HL-60/S4 (cell line): ENCODE measurements at regions not wholly inside any gene's neighbourhood (a gene's known extent, or its start where the extent isn't known, plus 50 kb on each side); places are given as distances from the start of the nearest gene placed in this dataset.

Experiments used
- in situ Hi-C: fragments of 300-500 bp; cut with MboI; formaldehyde crosslinking; loops from 2 replicates; pipeline ENCODE4 v1.14.3; 2022; ENCODE audit warnings: low sequenced_read_pairs

DNA sequence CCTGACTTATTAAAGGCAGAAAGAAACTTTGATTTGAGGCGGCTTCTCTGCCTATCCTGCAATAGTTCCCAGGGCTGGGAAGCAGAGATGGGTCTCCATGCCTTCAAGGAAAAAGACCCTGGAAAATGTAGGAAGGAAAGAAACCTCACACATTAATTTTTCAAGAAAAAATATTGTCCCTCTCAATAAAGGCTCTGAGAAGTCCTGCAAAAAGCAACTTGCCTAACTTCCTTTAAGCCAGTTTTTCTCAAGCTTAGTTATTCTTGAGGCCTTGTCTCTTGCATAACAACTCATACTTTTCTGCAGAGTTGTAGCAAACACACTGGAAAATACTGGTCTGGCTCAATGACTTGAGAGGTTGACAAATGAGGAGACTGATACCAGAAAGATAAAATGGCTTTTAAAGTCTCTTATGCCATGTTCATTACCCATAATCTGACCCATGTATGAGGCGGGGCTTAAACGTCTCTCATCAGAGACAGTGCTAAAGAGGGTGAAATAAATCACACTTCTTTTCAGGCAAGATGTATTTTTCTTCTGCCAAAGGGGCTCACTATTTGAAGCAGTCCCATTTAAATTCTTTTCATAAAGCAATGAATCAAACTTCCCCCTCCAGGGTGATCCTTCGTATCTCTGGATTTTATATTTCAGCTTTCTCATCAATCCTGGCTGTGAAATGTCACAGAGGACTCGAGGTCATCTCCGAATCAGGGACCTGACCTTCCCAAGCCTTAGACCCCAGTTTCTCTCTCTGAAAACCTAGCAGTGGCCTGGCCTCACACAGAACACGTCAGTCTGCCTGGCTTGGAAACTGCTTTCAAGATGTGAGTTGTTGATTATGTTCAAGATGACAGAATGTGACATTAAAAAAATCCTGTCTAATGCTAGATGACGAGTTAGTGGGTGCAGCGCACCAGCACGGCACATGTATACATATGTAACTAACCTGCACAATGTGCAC is 82.3 kb upstream of the KCNG1 start:
- in situ Hi-C loops, result no loop called here

DNA sequence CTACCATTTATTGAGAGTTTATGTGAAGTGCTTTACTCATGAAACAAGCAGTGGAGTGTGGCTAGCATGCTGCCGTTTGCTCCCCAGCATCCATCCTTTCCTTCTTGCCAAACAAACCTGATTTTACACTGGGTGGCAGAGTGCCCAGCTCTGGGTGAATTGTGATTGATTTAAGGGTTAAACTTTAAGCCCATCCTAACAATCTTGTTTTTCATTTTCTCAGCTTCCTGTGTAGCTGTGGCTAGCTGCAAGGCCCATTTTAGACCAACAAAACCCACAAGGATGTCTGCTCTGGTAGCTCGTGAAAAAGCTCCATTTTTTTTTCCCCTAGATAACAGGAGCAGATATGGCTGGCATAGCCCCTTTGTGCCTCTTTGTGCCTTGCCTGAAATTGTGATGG is 77.7 kb upstream of the KCNG1 start:
- in situ Hi-C loops, result no loop called here

DNA sequence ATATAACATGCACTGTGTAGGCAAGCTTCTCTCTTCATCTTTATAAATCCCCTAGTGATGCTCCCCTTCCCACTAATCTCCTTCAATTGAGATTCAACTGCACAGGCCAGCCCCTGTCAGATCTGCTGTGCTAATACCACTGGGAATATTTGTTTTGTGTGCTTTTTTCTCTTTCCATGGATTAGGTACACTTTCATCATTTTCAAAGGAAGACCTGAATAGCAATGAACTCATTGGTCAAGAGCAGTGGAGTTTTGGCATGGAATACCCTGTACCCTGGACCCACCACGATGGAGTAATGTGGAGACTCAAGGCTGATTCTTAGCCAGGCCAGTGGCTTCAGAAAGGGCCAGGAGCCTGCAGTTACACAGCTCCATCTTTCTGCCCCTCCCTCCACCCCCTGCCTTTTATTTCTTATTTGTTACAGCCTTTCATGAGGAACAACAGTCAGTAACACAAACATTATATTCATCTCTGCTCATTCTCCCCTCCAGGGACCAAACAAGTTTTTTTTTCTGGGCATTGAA is 75.4 kb upstream of the KCNG1 start:
- in situ Hi-C loops, result no loop called here

DNA sequence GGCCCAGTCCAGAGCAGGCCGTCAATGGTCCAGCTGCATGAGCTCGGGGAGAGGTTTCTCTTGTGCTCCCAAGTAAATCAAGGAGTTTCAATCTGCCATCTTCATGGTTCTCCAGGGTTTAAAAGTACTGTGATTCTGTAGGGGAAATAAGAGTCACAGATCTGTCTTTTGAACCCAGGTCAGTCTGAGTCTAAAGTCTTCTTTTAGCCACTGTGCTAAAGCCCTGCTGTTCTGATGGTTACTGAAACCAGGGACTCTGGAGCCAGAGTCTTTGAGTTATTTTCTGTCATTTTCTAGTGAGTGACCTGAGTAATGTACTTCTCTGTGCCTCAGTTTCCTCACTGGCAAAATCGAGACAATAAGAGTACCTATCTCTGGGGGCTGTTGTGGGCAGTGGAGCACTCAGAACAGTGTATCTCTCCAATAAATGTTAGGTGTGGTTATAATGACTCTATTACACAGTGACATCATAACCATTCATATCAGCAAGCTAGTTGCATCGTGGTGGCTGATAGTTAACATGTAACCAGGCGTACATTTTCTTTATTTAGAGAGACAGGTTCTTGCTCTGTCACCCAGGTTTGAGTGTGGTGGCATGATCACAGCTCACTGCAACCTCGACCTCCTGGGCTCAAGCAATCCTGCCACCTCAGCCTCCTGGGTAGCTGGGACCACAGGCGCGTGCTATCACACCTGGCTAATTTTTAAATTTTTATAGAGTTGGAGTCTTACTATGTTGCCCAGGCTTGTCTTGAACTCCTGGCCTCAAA is 74.6 kb upstream of the KCNG1 start:
- in situ Hi-C loops, result no loop called here

DNA sequence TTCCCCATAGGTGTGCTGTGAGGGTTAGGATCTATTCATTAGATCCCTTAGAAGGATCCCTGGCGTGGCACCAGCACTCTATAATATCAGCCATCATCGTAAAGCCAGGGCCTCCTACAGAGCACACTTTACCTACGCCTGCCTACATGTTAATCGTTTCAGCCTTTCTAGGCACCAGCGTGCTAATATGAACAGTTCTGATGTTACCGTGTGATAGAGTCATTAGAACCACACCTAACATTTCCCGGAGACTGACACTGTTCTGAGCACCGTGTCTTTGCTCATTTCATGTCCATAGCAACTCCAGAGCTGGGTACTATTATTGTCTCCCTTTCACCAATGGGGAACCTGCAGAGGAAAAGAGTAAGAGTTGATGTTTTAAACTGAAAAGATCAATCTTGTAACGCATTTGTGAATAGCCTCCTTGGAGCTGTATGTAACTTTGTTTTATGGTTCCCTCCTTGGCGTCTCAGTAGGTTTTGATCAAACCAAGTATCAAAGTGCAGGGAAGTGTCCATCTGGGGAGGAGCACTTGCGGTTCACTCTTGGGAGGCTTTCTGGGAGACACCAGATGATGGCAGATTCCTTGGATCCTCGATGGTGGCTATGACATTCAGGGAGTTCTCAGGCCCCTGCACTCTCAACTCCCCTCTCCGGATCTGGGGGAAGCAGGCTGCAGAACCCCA is 73.8 kb upstream of the KCNG1 start:
- in situ Hi-C loops, result no loop called here

DNA sequence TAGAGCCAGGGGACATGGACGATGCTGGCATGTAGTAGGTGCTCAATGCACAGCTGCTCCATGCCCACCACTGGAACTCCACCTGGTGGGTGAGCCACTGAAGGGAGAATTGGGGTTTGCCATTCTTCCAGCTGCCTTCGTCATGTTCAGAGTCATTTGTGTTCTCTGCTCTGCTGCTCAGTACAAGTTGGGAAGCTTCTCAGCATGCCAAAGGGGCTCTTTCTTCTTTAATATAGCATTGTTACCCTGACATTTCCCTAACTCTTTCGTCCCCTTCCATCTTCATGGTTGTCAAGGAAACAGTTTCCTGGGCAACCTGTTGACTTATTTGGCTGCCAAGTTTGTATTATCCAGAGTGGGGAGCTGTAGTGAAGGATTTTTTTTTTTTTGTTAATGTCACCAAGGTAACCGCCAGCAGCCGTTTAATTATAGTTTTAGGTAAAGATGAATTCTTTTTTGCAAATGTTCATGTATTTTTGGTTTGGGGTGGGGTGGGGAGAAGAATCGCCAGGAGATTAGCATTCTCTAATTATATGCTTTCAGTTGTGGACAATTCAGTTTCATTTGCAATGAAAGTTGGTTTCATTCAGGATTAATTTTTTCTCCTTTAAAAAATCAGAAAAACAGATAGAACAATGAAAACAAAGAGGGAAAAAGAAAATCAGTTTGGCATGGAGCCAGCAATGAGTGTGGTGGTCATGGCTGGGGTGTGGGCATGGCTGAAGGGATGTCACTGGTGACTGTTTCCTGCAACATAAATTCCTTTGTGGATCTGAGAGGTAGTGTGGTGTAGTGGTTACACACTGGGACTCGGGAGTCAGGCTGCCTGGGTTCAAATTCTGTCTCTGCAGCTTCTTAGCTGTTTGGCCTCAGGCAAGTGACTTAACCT is 73.0 kb upstream of the KCNG1 start:
- in situ Hi-C loops, result no loop called here

DNA sequence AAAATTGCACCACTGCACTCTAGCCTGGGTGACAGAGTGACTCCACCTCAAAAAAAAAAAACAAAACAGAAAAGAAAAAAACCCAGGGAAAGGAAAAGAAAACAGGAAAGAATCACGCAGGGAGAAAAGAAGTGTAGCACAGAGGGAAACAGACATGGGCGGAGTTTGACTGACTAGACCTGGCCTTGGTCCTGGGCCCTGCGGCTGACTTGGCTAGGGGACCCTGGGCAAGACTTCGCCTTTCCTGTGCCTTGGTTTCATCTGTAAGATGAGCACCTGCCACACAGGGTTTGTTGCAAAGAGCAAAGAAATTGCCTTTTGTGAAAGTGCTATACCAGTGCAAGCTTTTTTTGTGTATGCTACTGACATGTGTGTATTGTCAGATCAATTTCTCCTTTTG is 71.3 kb upstream of the KCNG1 start:
- in situ Hi-C loops, result no loop called here

DNA sequence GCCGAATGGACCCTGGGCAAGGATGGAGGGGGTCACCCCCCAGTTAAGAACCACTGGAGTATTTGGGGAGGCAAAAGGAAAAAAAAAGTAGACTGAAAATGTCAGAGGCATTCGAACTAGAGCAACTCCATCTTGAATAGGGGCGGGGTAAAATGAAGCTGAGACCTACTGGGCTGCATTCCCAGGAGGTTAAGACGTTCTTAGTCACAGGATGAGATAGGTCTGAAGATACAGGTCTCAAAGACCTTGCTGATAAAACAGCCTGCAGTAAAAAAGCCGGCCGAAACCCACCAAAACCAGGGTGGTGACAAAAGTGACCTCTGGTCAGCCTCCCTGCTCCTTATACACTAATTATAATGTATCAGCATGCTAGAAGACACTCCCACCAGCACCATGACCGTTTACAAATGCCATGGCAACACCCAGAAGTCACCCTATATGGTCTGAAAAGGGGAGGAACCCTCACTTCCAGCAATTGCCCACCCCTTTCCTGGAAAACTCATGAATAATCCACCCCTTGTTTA is 70.4 kb upstream of the KCNG1 start:
- in situ Hi-C loops, result no loop called here

DNA sequence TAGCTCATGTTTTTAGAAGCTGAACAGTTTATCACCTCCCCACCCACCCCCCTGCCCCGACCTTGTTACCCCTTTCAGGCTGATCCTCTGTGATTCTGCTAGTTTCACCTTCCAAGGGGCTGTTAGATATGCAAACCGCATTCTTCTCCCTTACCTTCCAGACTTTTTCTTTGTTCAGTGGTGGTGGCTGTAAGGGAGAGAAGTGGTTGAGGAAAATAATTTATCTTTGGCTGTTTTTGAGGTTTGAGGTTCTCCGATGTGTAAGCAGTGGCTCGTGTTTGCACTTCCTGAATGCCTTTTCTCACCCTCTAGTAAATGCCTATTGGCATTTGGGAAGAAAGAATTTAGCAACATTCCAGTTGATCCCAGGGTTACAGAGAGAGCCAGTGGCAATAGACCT is 69.4 kb upstream of the KCNG1 start:
- in situ Hi-C loops, result no loop called here

DNA sequence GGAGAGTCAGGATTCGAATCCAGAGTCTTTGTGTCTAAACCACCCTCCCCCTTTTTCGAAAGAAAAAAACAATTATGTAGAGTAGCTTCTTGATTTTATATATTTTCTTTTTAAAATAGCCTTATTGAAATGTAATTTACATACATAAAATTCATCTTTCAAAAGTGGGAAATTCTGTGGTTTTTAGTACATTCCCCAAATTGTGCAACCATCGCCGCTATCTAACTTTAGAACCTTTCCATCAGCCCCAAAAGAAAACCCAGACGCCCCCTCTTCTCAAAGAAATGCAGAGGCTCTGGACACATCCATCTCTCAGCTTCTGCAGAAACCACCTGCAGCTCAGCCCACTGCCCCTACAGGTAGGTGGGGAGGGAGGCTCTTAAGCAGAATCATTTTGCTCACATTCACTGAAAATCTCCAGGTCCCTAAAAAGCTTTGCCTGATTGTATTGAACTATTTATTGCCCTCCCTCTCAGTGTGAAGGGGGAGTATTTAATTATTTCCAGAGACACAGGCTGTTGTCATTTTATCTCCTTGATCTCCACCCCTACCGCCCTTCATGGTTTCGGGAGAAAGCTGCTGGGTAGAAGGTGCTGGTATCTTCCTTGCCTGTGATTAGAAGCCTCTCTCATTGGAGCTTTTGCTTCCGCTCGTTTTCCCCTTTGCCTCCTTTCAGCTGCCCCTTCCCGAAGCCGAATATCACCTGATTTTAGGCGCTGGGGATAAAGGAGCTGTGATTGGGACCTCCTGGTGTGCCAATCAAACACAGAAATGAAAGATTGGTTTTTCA is 68.7 kb upstream of the KCNG1 start:
- in situ Hi-C loops, result no loop called here

DNA sequence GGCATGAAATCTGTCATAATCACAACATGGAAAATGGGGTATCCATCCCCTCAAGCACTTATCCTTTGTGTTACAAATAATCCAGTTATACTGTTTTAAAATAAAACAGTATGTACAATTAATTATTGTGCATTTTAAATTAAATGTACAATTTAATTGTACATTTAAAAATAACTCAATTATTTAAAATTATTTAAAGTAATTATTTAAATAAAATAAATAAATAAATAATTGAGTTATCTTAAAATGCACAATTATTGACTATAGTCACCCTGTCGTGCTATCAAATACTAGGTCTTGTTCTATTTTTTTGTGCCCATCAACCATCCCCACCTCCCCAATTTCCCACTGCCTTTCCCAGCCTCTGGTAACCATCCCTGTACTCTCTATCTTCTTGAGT is 66.9 kb upstream of the KCNG1 start:
- in situ Hi-C loops, result no loop called here

DNA sequence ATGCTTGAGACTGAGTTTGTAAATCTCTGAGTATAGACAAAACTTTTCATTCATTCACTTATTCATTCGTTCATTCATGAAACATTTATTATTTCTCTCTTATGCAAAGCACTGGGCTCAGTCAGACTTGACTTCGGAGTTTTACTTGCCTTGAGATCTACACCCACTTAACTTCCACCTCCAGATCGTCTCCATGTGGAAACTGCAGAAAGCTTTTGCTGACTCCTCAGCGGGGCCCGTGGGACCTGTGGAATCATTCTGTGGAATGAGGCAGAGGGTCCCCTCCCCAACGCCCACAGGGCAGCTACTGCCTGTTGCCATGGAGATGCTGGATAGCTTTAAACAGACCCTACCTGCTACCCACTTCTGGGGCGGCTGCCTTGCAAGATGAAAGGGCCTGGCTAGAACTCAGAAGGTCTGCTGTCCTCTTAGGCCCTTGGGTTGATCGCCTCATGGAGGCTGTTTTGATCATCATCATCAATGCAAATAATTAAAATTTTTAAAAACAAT is 66.4 kb upstream of the KCNG1 start:
- in situ Hi-C loops, result no loop called here

DNA sequence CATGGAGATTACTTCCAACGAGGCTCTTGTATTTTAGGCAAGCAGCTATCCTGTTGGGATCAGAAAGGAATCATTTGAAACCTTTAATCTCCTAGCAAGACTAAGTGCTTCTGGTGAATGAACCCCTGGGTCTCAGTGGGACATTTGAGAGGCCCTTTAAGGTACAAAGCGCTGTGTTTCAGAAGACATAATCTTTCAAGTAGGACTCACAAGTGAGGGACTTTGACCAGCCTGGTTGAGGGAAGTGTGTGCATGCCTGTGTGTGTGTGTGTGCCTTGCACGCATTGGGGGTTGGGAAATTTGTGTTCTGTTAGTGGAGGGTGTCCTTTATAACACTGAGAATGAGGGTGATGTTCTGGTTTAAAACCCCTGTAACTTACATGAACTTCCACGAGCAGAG is 64.4 kb upstream of the KCNG1 start:
- in situ Hi-C loops, result no loop called here

DNA sequence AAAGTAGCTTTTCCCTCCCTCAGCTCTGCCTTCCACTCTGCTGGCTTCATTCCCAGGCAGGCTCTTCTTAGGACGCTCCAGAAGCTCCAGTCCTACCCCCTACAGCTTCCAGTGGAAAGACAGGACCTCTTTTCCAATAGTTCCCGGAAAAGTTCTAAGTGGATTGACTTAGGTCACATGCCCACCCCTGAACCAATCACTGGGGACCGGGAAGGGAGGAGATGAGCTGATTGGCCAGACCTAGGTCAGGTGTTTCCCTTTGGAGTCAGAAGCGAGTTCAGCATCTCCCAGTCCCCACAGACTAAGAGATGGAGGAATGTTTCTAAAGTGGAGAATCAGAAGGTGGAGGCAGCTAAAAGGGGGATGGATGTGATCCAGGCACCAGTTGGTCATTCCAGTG is 62.9 kb upstream of the KCNG1 start:
- in situ Hi-C loops, result no loop called here

DNA sequence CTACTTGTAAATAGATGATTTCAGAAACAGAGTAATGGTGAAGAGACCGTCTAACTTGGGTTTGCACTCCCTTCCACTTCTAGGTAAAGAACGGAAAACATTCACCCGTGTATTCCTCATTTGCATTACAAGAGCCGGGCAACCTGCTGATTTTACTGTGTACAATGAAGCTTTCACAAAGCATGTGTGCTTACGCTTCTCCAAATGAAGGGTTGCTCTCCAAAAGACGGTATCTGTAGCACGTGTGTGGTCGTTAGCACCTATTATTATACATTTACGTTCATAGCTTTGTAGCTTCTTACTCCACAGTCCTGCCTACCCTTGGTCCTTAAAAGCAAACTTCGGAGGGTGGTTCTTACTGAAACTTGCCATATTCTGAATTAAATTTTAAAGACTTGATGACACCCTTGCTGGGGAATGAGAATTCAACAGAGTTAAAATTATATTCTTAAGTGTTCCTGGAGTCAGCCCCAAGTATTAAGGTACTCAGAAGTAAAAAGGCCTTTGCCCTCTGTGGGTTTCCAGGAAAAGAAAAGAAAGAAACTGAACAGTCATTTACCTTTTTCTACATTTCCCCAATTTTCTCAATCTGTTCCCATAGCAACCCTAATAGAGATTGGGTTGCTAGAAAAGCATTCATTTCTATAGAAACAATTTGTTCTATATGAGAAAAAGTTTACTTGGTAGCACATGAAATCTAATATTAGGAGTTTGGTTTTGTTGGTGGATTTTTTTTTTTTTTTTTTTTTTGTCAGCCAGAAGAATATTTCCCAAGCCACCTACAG is 61.9 kb upstream of the KCNG1 start:
- in situ Hi-C loops, result no loop called here

DNA sequence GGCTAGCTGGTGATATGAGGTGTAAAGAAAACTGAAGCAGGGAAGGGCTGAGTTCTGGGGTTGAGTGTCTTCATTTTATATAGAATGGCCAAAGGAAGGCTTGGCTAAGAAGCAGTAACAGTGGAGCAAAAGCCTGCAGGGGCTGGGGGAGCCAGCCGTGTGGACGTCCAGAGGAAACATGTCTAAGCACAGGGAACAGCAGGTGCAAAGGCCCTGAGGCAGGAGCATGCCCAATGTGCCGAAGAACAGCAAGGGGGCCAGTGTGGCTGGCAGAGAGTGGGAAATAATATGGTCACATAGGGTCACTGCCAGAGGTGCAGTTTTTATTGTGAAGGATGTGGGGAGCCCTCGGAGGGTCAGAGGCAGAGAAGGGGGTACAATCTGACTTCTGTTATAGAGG is 60.5 kb upstream of the KCNG1 start:
- in situ Hi-C loops, result no loop called here

DNA sequence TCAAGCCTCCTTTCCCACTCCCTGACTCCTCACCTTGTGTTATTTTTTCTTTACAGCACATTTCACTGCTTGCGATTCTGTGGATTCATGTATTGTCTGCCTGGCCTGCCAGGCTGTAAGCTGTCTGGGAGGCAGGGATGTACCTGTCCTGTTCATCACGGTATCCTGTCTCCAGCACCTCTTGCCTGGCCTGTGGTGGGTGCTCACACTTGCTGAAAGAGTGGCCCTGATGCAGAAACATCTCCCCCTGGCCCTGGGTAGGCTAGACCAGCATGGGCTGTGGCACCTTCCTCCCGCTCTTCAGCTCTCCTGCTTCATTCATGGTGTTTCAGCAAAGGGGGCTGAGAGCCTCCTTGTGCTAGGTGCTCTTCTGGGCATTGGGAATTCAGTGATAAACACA is 60.1 kb upstream of the KCNG1 start:
- in situ Hi-C loops, result no loop called here

DNA sequence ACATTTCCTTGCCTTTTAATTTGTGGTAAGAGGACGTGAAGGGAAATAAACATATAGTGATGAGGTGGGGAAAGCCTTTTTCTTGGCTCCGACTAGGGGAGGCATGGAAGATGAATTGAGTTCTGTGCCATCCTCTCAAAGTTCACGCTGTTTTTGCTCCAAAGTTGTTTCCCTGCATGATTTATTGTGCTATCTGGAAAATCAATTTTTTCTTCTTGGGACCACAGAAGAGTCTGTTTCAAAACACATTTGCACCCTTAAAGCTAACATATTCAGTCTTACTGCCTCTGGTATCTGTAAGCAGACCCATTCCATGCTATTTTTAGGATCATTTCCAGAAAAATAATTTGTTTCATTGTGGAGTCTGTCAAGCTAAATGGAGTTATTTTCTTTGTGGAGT is 57.6 kb upstream of the KCNG1 start:
- in situ Hi-C loops, result no loop called here
